ENCODE measurements at regions not wholly inside any gene's neighbourhood (a gene's known extent, or its start where the extent isn't known, plus 50 kb on each side); places are given as distances from the start of the nearest gene placed in this dataset.

DNA sequence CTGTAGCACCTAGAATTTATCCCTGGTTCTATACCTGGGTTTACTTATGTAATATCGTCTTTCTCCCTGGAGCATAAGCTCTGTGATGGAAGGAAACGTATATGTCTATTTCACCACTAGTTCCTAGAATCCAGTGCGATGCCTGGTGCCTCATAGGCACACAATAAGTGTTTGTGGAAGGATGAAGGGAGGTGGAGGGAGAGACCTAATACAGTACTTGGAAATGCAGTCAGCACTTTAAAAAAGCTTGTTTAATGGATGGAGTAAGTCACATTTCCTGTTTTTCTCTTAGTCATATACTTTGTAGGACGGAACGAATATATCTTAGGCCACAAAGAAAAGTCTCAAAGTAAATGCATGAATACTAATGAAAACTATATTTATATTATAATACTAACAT lies 186.5 kb upstream of the HMGA2 start:
- 90% methylated on average over 2 of the region's 5 CpGs for WGBS (ENCODE audit: insufficient coverage, low lambda C conversion rate)
- Histone ChIP-seq H3K9me3 (ENCODE audit: control insufficient read depth, low read depth, low read length) (no peaks in the 10 kb centered on the region), H3K4me1 (ENCODE audit: control insufficient read depth, insufficient read depth, low read length) (peaks cover 10% of the 10 kb centered on the region), H3K27ac (ENCODE audit: low read length) (no peak overlapping the region), H3K4me3 (ENCODE audit: low read length) (no peak overlapping the region), H3K27me3 (ENCODE audit: control insufficient read depth, insufficient read depth, low read length) (no peaks in the 10 kb centered on the region), H3K36me3 (ENCODE audit: control insufficient read depth, insufficient read depth, low read length) (no peaks in the 10 kb centered on the region)
- no peak for DNase-seq

DNA sequence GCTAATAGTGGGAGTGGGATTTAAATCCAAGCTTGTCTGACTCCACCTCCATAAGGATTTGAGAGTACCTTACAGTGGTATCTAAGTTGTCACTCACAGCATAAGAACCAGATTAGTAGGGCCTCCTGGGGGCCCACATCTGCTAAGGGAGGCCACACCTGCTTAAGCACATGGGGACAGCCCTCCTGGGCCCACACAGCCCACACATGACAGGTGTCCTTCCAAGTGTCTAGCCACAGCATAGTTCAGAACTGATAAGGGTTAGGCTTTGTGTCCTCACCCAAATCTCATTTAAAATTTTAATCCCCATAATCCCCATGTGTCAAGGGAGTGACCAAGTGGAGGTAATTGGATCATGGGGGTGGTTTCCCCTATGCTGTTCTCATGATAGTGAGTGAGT lies 186.0 kb upstream of the HMGA2 start:
- H3K27me3 ChIP-seq (ENCODE audit: control insufficient read depth, insufficient read depth, low read length), result no peaks in the 10 kb centered on the region
- H3K27ac ChIP-seq (ENCODE audit: low read length), result no peak overlapping the region
- no peak overlapping the region for H3K4me3 ChIP-seq (ENCODE audit: low read length)
- no peaks in the 10 kb centered on the region for H3K36me3 ChIP-seq (ENCODE audit: control insufficient read depth, insufficient read depth, low read length)
- H3K4me1 ChIP-seq (ENCODE audit: control insufficient read depth, insufficient read depth, low read length), result peaks cover 10% of the 10 kb centered on the region
- no peaks in the 10 kb centered on the region for H3K9me3 ChIP-seq (ENCODE audit: control insufficient read depth, low read depth, low read length)
- no peak for DNase-seq

DNA sequence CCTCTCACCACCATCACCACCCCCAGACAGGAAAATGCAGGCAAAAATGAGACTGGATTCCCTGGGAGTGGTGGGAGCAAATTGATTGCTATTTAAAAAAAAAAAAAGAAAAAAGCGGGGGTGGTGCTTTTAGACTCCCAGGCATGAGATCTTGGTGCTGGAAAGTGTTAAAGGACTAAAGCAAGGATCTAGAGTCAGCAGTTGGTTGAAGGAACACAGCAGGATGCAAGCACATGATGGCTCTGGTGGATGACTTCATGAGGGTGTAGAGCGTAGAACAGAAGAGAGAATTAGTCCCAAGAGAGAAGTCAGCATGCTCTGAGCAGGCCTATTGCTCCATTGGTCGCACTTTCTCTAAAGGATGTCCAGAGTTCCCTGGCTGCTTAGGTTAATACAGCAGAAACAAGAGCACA lies 183.8 kb upstream of the HMGA2 start:
- DNase-seq, result no peak
- no peak overlapping the region for H3K4me3 ChIP-seq (ENCODE audit: low read length)
- no peaks in the 10 kb centered on the region for H3K9me3 ChIP-seq (ENCODE audit: control insufficient read depth, low read depth, low read length)
- H3K27ac ChIP-seq (ENCODE audit: low read length), result no peak overlapping the region
- 100% methylated on average over 1 of the region's 3 CpGs for WGBS (ENCODE audit: insufficient coverage, low lambda C conversion rate)
- no peaks in the 10 kb centered on the region for H3K27me3 ChIP-seq (ENCODE audit: control insufficient read depth, insufficient read depth, low read length)
- no peaks in the 10 kb centered on the region for H3K4me1 ChIP-seq (ENCODE audit: control insufficient read depth, insufficient read depth, low read length)
- no peaks in the 10 kb centered on the region for H3K36me3 ChIP-seq (ENCODE audit: control insufficient read depth, insufficient read depth, low read length)

DNA sequence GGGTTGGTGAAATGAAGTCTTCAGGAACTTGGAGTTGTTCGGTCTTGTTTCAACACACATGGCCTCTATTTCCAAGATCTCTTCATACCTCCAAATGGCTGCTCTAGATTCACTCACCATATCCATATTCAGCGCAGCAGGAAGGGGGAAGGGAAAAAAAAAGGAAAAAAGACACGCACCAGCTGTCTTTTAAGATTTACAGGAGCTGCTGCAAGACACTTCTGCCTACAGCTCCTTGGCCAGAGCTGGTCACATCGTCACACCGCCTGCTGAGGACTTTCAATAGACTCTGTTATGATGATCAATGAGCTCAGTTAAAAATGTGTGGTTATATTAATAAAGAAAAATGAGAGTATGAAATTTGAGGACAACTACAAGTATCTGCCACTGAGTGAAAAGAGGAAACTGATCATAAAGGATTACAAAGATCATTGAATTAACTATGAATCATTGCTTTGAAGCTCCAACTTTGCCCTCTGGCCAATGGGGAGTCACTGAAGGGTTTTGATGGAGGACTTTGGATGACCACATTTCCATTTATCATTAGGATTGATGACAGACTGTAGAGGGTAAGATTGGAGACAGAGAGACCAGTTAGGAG lies 182.1 kb upstream of the HMGA2 start:
- 75% methylated on average over 1 of the region's 5 CpGs for WGBS (ENCODE audit: insufficient coverage, low lambda C conversion rate)
- Histone ChIP-seq H3K36me3 (ENCODE audit: control insufficient read depth, insufficient read depth, low read length) (no peaks in the 10 kb centered on the region), H3K9me3 (ENCODE audit: control insufficient read depth, low read depth, low read length) (no peaks in the 10 kb centered on the region), H3K27me3 (ENCODE audit: control insufficient read depth, insufficient read depth, low read length) (no peaks in the 10 kb centered on the region), H3K4me1 (ENCODE audit: control insufficient read depth, insufficient read depth, low read length) (no peaks in the 10 kb centered on the region), H3K27ac (ENCODE audit: low read length) (no peak overlapping the region), H3K4me3 (ENCODE audit: low read length) (no peak overlapping the region)
- no peak for DNase-seq

DNA sequence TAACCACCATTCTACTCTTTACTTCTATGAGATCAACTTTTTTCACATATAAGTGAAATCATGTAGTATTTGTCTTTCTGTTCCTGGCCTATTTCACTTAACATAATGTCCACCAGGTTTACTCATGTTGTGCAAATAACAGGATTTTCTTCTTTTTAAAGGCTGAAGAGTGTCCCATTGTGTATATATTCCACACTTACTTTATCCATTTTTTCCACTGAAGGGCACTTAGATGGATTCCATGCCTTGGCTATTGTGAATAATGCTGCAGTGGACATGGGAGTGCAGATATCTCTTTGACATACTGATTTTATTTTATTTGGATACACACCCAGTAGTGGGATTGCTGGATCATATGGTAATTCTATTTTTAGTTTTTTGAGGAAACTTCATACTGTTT lies 181.1 kb upstream of the HMGA2 start:
- DNase-seq, result no peak
- H3K4me1 ChIP-seq (ENCODE audit: control insufficient read depth, insufficient read depth, low read length), result no peaks in the 10 kb centered on the region
- no peaks in the 10 kb centered on the region for H3K36me3 ChIP-seq (ENCODE audit: control insufficient read depth, insufficient read depth, low read length)
- H3K27me3 ChIP-seq (ENCODE audit: control insufficient read depth, insufficient read depth, low read length), result no peaks in the 10 kb centered on the region
- H3K27ac ChIP-seq (ENCODE audit: low read length), result no peak overlapping the region
- no peaks in the 10 kb centered on the region for H3K9me3 ChIP-seq (ENCODE audit: control insufficient read depth, low read depth, low read length)
- H3K4me3 ChIP-seq (ENCODE audit: low read length), result no peak overlapping the region

DNA sequence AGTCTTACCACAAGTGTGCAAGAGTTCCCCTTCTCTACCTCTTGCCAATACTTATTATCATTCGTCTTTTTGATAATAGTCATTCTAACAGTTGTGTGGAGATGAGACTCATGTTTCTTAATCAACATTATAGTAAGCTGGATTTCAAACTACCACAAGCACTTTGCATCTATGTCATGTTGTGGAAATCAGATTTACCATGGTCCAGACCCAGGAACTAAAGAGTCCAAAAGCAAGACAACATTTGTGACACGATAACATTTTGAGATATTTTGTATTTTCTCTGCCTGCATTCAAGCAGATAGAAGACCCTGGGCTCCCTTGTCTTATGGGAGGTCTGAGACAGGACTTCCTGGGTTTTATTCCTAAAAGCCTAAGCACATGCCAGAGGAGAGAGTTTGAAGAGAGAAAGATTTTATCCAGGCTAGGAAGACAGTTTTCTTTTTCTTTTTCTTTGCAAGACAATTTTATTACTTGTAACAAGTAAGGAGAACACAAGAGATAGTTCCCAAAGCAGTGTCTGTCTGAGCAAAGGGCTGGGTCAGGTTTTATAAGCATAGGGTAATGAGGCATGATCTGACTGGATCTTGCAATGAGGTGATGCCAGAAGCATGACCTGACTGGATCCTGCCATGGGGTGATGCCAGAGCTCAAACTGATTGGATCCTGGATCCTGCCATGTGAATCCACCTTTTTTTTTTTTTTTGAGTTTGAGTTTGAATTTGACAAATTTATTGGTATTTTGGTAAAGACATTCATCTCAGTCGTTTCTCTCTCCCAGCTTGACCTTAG lies 180.5 kb upstream of the HMGA2 start:
- H3K4me1 ChIP-seq (ENCODE audit: control insufficient read depth, insufficient read depth, low read length), result no peaks in the 10 kb centered on the region
- H3K36me3 ChIP-seq (ENCODE audit: control insufficient read depth, insufficient read depth, low read length), result no peaks in the 10 kb centered on the region
- DNase-seq, result no peak
- 29% methylated on average over 1 of the region's 3 CpGs for WGBS (ENCODE audit: insufficient coverage, low lambda C conversion rate)
- no peak overlapping the region for H3K4me3 ChIP-seq (ENCODE audit: low read length)
- H3K9me3 ChIP-seq (ENCODE audit: control insufficient read depth, low read depth, low read length), result no peaks in the 10 kb centered on the region
- H3K27me3 ChIP-seq (ENCODE audit: control insufficient read depth, insufficient read depth, low read length), result no peaks in the 10 kb centered on the region
- no peak overlapping the region for H3K27ac ChIP-seq (ENCODE audit: low read length)

DNA sequence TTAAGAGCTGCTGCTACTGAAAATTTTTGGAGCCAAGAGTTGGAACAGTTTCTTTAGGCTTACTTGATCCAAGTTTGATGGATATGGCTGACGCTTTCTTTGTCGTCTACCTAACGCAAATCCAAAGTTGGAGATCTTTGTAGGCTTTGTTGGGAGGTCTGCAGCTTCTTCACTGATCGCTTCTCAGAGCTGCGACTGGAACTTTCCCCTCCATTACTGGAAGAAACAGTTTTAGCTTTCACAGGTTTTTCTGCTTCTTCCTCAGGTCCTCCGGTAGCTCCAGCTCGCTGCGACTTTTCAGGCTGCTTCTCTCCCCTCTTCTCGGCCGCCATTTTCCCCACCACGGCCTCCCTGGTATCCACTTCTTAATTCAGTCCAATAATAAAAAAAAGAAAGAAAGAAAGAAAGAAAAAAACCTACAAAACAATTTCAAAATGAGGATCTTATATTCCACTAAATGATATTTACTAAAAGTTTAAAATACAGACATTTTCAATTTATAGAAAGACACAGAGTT lies 178.1 kb upstream of the HMGA2 start:
- no peaks in the 10 kb centered on the region for H3K27me3 ChIP-seq (ENCODE audit: control insufficient read depth, insufficient read depth, low read length)
- no peak overlapping the region for H3K4me3 ChIP-seq (ENCODE audit: low read length)

DNA sequence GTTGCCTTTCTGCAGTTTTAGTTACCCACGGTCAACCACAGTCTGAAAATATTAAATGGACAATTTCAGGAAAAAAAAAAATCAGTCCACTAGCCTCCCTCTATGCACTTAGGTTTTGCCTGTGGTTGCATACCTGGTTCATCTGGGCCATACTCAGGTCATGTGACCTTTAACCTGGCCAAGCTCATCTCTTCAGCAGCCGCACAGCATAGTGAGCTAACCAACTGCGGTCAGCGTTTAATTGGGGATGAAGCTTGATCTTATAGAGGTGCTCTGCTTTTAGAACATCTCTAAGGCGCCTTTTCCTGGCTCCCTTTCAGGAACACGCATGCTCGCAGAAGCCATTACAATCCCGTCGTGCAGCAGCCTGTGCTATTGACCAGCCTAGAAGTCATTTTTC lies 177.2 kb upstream of the HMGA2 start:
- Histone ChIP-seq H3K36me3 (ENCODE audit: control insufficient read depth, insufficient read depth, low read length) (no peaks in the 10 kb centered on the region), H3K27me3 (ENCODE audit: control insufficient read depth, insufficient read depth, low read length) (no peaks in the 10 kb centered on the region), H3K27ac (ENCODE audit: low read length) (no peak overlapping the region), H3K9me3 (ENCODE audit: control insufficient read depth, low read depth, low read length) (no peaks in the 10 kb centered on the region), H3K4me1 (ENCODE audit: control insufficient read depth, insufficient read depth, low read length) (no peaks in the 10 kb centered on the region), H3K4me3 (ENCODE audit: low read length) (no peak overlapping the region)
- no peak for DNase-seq
- no CpG with 5 or more reads among the region's 9 CpGs for WGBS (ENCODE audit: insufficient coverage, low lambda C conversion rate)

More for the DNA sequence above, 178.1 kb upstream of the HMGA2 start:
- no peaks in the 10 kb centered on the region for H3K9me3 ChIP-seq (ENCODE audit: control insufficient read depth, low read depth, low read length)
- no peak overlapping the region for H3K27ac ChIP-seq (ENCODE audit: low read length)
- no peaks in the 10 kb centered on the region for H3K36me3 ChIP-seq (ENCODE audit: control insufficient read depth, insufficient read depth, low read length)
- H3K4me1 ChIP-seq (ENCODE audit: control insufficient read depth, insufficient read depth, low read length), result no peaks in the 10 kb centered on the region
- DNase-seq, result no peak
- 93% methylated on average over 5 of the region's 11 CpGs for WGBS (ENCODE audit: insufficient coverage, low lambda C conversion rate)

DNA sequence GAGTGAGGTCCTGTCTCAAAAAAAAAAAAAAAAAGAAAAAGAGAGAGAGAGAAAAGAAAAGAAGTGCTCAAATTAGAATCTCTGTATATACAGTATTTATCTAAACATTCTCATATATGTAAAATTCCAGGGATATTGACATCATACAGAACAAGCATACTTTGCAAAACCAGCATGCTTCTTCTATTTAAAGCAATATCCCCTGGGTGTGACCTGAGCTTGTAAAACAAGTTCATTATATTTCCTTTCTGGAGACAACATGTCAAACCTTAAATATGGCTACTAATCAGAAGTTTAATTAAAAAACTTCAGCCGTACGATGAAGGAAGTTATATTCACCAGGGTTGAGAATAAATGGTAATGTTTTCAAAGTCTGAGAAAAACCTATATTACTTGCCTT lies 175.8 kb upstream of the HMGA2 start:
- H3K27ac ChIP-seq (ENCODE audit: low read length), result no peak overlapping the region
- no peaks in the 10 kb centered on the region for H3K27me3 ChIP-seq (ENCODE audit: control insufficient read depth, insufficient read depth, low read length)
- H3K36me3 ChIP-seq (ENCODE audit: control insufficient read depth, insufficient read depth, low read length), result no peaks in the 10 kb centered on the region
- no peaks in the 10 kb centered on the region for H3K4me1 ChIP-seq (ENCODE audit: control insufficient read depth, insufficient read depth, low read length)
- H3K9me3 ChIP-seq (ENCODE audit: control insufficient read depth, low read depth, low read length), result no peaks in the 10 kb centered on the region
- WGBS (ENCODE audit: insufficient coverage, low lambda C conversion rate), result 100% methylated on average over 2 of the region's 2 CpGs
- no peak for DNase-seq
- no peak overlapping the region for H3K4me3 ChIP-seq (ENCODE audit: low read length)

DNA sequence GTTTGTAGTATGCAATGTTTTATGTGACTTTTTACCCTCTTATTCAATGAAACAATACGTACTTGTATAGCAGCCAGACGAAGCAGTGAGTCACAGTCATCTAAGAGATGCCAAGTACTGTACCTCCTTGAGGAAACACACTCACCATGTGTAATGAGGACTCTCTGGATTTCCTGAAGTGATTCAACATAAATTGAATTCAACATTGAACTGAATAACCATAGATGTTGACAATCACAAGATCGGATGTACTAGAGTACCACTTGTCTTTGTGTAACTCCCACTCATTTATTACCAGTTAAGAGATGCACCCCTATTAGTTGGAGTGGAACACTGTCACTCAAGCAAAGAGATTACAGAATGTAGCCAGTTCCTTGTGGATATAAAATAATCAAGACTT lies 175.2 kb upstream of the HMGA2 start:
- Histone ChIP-seq H3K36me3 (ENCODE audit: control insufficient read depth, insufficient read depth, low read length) (no peaks in the 10 kb centered on the region), H3K27ac (ENCODE audit: low read length) (no peak overlapping the region), H3K4me1 (ENCODE audit: control insufficient read depth, insufficient read depth, low read length) (no peaks in the 10 kb centered on the region), H3K4me3 (ENCODE audit: low read length) (no peak overlapping the region), H3K27me3 (ENCODE audit: control insufficient read depth, insufficient read depth, low read length) (no peaks in the 10 kb centered on the region), H3K9me3 (ENCODE audit: control insufficient read depth, low read depth, low read length) (no peaks in the 10 kb centered on the region)
- no CpG with 5 or more reads among the region's 3 CpGs for WGBS (ENCODE audit: insufficient coverage, low lambda C conversion rate)
- no peak for DNase-seq

DNA sequence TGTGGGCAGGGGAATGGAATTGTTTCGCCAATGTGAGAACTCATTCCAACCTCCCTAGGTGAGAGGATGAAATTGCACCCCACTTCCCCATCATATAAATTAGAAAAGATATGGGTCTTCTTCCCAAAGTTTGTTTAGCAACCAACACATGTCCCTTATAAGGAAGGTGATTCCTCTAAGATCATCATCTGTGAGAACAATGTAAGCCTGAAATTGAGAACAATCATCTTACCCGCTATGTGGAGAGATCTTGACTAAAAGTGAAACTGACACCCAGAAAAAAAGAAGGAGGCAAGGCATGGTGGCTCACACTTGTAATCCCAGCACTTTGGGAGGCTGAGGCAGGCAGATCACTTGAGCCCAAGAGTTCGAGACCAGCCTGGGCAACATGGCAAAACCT lies 173.2 kb upstream of the HMGA2 start:
- no peak overlapping the region for H3K4me3 ChIP-seq (ENCODE audit: low read length)
- peaks cover 2% of the 10 kb centered on the region for H3K4me1 ChIP-seq (ENCODE audit: control insufficient read depth, insufficient read depth, low read length)
- no peaks in the 10 kb centered on the region for H3K9me3 ChIP-seq (ENCODE audit: control insufficient read depth, low read depth, low read length)
- H3K27ac ChIP-seq (ENCODE audit: low read length), result no peak overlapping the region
- H3K36me3 ChIP-seq (ENCODE audit: control insufficient read depth, insufficient read depth, low read length), result no peaks in the 10 kb centered on the region
- H3K27me3 ChIP-seq (ENCODE audit: control insufficient read depth, insufficient read depth, low read length), result no peaks in the 10 kb centered on the region
- DNase-seq, result no peak
- no CpG with 5 or more reads among the region's 3 CpGs for WGBS (ENCODE audit: insufficient coverage, low lambda C conversion rate)
